ENCODE measurements at regions not wholly inside any gene's neighbourhood (a gene's known extent, or its start where the extent isn't known, plus 50 kb on each side); places are given as distances from the start of the nearest gene placed in this dataset.
"Not testable (repeated sequence)": the region's sequence is repeated elsewhere in the genome, so short reads cannot be mapped to it uniquely, and the experiment has no call there.

- not testable (repeated sequence) for DNase-seq
Measured at GRCh38 chr12:88667615-88668014, 87.3 kb upstream of the KITLG start.

GRCh38 chr12:88665071-88665470 is 84.8 kb upstream of the KITLG start:
- no peak for DNase-seq

- no peak for DNase-seq
Measured at GRCh38 chr12:88662961-88663360, 82.7 kb upstream of the KITLG start.

GRCh38 chr12:88662093-88662492 is 81.8 kb upstream of the KITLG start:
- no peak for DNase-seq

- no peak for DNase-seq
Measured at GRCh38 chr12:88658009-88658408, 77.7 kb upstream of the KITLG start.

- no peak for DNase-seq
Measured at GRCh38 chr12:88650715-88651114, 70.4 kb upstream of the KITLG start.

GRCh38 chr12:88648625-88649024 is 68.4 kb upstream of the KITLG start:
- DNase-seq = no peak

- no peak for DNase-seq
Measured at GRCh38 chr12:88646824-88647223, 66.6 kb upstream of the KITLG start.

- DNase-seq = no peak
Measured at GRCh38 chr12:88645816-88646215, 65.5 kb upstream of the KITLG start.

GRCh38 chr12:88644946-88645702 is 64.9 kb upstream of the KITLG start:
- DNase-seq = no peak

- DNase-seq = no peak
Measured at GRCh38 chr12:88643685-88644084, 63.4 kb upstream of the KITLG start.

- no peak for DNase-seq
Measured at GRCh38 chr12:88642675-88643431, 62.6 kb upstream of the KITLG start.

- no peak for DNase-seq
Measured at GRCh38 chr12:88638966-88639760, 58.9 kb upstream of the KITLG start.

- no peak for DNase-seq
Measured at GRCh38 chr12:88638388-88638787, 58.1 kb upstream of the KITLG start.

- DNase-seq = no peak
Measured at GRCh38 chr12:88634008-88634407, 53.7 kb upstream of the KITLG start.

GRCh38 chr12:88633312-88633711 is 53.0 kb upstream of the KITLG start:
- no peak for DNase-seq

- no peak for DNase-seq
Measured at GRCh38 chr12:88630561-88630960, 50.3 kb upstream of the KITLG start.
